Upper lobe of left lung (tissue), 6 donors: ENCODE measurements at regions not wholly inside any gene's neighbourhood (a gene's known extent, or its start where the extent isn't known, plus 50 kb on each side); places are given as distances from the start of the nearest gene placed in this dataset.

Source experiments
- ATAC-seq, 2 donors: fragments of 200-7000 bp; cut with Tn5 transposase; one replicate each; pipeline ENCODE4 v1.9.1; 2022; ENCODE audit warnings: mild to moderate bottlenecking in 2 of 2, moderate library complexity in 2 of 2; ENCODE audit not compliant: low FRiP score in 2 of 2
- DNase-seq, 2 donors: peaks; one replicate each; pipeline ENCODE4 v3.0.0-alpha.2; 2019 to 2020
- H3K27ac ChIP-seq, 4 donors: fragments of 200-600 bp; sonication (generic); one replicate each; pipeline ENCODE4 v1.5.1; 2016 to 2019
- H3K27me3 ChIP-seq, 4 donors: fragments of 200-600 bp; sonication (generic); one replicate each; pipeline ENCODE4 v1.5.1; 2017 to 2019
- H3K36me3 ChIP-seq, 4 donors: fragments of 200-600 bp; sonication (generic); one replicate each; pipeline ENCODE4 v1.5.1; 2016 to 2019
- H3K4me1 ChIP-seq, 4 donors: fragments of 200-600 bp; sonication (generic); one replicate each; pipeline ENCODE4 v1.5.1; 2018 to 2019
- H3K4me3 ChIP-seq, 4 donors: fragments of 200-600 bp; sonication (generic); one replicate each; pipeline ENCODE4 v1.5.1; 2017 to 2019; ENCODE audit warnings: mild to moderate bottlenecking in 2 of 4, moderate library complexity in 1 of 4
- H3K9me3 ChIP-seq, 4 donors: fragments of 200-600 bp; sonication (generic); one replicate each; pipeline ENCODE4 v1.5.1; 2018 to 2019
- CTCF ChIP-seq, 6 experiments: fragments of 450-650 bp in 4 of 6; fragments of 200-600 bp in 2 of 6; sonication (generic) in 2 of 6; IDR thresholded peaks; one replicate each; pipeline ENCODE4 v1.5.1; 2016 to 2019; ENCODE audit warnings: antibody characterized with exemption in 6 of 6
- EP300 ChIP-seq, 4 donors: sonication (generic); formaldehyde crosslinking; IDR thresholded peaks; one replicate each; pipeline ENCODE4 v1.5.1; 2017; ENCODE audit warnings: antibody characterized with exemption in 4 of 4, control low read depth in 2 of 4
- POLR2A ChIP-seq, 4 donors: fragments of 450-650 bp; IDR thresholded peaks; one replicate each; pipeline ENCODE4 v1.5.1; 2016 to 2017; ENCODE audit warnings: antibody characterized with exemption in 4 of 4, mild to moderate bottlenecking in 2 of 4
- POLR2AphosphoS5 ChIP-seq, 2 donors: sonication (generic); formaldehyde crosslinking; IDR thresholded peaks; one replicate each; pipeline ENCODE4 v1.5.1; 2017; ENCODE audit warnings: antibody characterized with exemption in 2 of 2
- WGBS, 2 donors: methylation state at CpG; one replicate each; pipeline ENCODE4 v1.1.5; 2017 to 2018; 5-methylcytosine and 5-hydroxymethylcytosine counted together
- donor health status: DM: no; HTN: no; CAD: no; lungs with moderate emphysema.
- donor health status: DM: no; HTN: yes; CAD: no; lungs with severe emphysema.

DNA sequence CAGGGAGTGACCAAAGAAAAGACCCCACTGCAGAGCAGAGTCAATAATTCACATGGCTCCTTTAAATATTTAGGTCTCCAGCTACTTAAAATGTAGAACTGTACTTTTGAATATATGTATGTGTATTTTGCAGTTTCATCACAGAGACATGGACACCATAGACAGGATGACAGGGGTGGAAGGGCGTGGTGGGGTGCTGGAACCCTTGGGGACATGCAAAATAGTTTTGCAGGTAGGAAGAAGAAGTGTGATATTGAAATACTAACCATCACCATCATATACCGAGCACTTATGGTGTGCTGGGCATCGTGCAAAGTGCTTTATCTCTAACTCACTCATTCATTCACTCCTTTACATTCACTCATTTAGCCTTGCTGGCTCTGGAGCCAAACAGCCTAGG lies 72.5 kb upstream of the IGSF21 start:
- ATAC-seq (no peak), DNase-seq (no peak)
- WGBS, 2 donors: 64 to 78% methylated on average over 3 of the region's 3 CpGs
- H3K27ac ChIP-seq: no peak overlapping the region
- no peaks in the 10 kb centered on the region for H3K36me3 ChIP-seq
- no peaks in the 10 kb centered on the region for H3K27me3 ChIP-seq
- H3K9me3 ChIP-seq: no peaks in the 10 kb centered on the region
- TF ChIP-seq EP300 (IDR thresholded peaks at IDR 0.05) (no peak), CTCF (IDR thresholded peaks at IDR 0.05) (no peak), POLR2A (IDR thresholded peaks at IDR 0.05) (no peak), POLR2AphosphoS5 (IDR thresholded peaks at IDR 0.05) (no peak)
- no peaks in the 10 kb centered on the region for H3K4me1 ChIP-seq
- H3K4me3 ChIP-seq: no peak overlapping the region

GRCh38 chr1:18037651-18038050 lies 69.9 kb upstream of the IGSF21 start:
- no peak for ATAC-seq
- WGBS, 2 donors: 64 to 68% methylated on average over 1 of the region's 1 CpG
- TF ChIP-seq POLR2A (IDR thresholded peaks at IDR 0.05): no peak
- no peak for TF ChIP-seq EP300 (IDR thresholded peaks at IDR 0.05)
- no peak for TF ChIP-seq POLR2AphosphoS5 (IDR thresholded peaks at IDR 0.05)
- TF ChIP-seq CTCF (IDR thresholded peaks at IDR 0.05): no peak
- Histone ChIP-seq H3K27me3 (no peaks in the 10 kb centered on the region), H3K4me3 (no peak overlapping the region), H3K27ac (no peak overlapping the region), H3K4me1 (no peaks in the 10 kb centered on the region), H3K36me3 (no peaks in the 10 kb centered on the region), H3K9me3 (no peaks in the 10 kb centered on the region)
- no peak for DNase-seq

DNA sequence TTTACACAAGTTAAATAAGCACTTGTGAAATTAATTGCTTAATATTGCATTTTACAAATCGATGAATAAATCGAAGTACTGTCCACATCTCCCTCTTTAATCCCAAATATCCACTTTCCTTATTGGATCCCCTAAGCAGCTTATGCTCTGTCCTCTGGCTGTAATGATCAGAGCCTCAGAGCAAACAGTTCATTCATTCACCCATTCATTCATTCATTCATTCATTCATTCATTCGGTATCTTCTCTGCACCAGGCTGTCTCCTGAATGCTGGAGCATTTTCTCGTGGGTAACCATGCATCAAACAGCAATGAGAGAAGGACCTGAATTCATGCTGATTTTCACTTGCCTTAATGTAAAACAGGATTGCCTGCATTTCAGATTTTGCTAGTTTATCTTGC lies 69.5 kb upstream of the IGSF21 start:
- Histone ChIP-seq H3K4me3 (no peak overlapping the region), H3K36me3 (no peaks in the 10 kb centered on the region), H3K9me3 (no peaks in the 10 kb centered on the region), H3K27me3 (no peaks in the 10 kb centered on the region), H3K4me1 (no peaks in the 10 kb centered on the region), H3K27ac (no peak overlapping the region)
- TF ChIP-seq EP300 (IDR thresholded peaks at IDR 0.05) (no peak), CTCF (IDR thresholded peaks at IDR 0.05) (no peak), POLR2AphosphoS5 (IDR thresholded peaks at IDR 0.05) (no peak), POLR2A (IDR thresholded peaks at IDR 0.05) (no peak)
- WGBS, 2 donors: 68 to 74% methylated on average over 4 of the region's 4 CpGs
- ATAC-seq (no peak), DNase-seq (no peak)

DNA sequence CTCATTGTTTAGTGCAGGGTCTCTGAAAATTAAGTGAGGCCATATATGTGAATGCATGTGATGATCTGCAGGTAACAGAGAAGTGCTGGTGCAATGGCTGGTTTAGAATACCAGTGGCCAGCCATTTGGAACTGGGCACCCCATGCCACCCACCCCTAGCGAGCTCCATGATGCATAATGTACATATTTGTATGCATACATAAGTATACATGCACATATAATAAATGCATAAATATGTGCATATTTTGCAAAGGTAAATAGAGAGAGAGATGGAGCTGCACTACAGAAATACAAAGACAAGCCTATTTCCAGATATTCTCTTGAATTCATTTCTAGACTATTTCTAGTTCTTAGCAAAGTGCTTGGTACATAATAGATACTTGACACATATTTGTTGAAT lies 68.5 kb upstream of the IGSF21 start:
- Histone ChIP-seq H3K27ac (no peak overlapping the region), H3K9me3 (no peaks in the 10 kb centered on the region), H3K27me3 (no peaks in the 10 kb centered on the region), H3K4me3 (no peak overlapping the region), H3K36me3 (no peaks in the 10 kb centered on the region), H3K4me1 (no peaks in the 10 kb centered on the region)
- WGBS, 2 donors: 76 to 88% methylated on average over 1 of the region's 1 CpG
- DNase-seq (no peak), ATAC-seq (no peak)
- TF ChIP-seq CTCF (IDR thresholded peaks at IDR 0.05) (no peak), EP300 (IDR thresholded peaks at IDR 0.05) (no peak), POLR2A (IDR thresholded peaks at IDR 0.05) (no peak), POLR2AphosphoS5 (IDR thresholded peaks at IDR 0.05) (no peak)

- no peak overlapping the region for H3K4me3 ChIP-seq
- 35 to 54% methylated on average over 5 to 6 of the region's 6 CpGs for WGBS, 2 donors
- H3K36me3 ChIP-seq: no peaks in the 10 kb centered on the region
- DNase-seq: no peak
- no peak for TF ChIP-seq CTCF (IDR thresholded peaks at IDR 0.05)
- peak in 2 of 4 donors; percentile 15 to 89 for TF ChIP-seq EP300 (IDR thresholded peaks at IDR 0.05)
- no peak for TF ChIP-seq POLR2AphosphoS5 (IDR thresholded peaks at IDR 0.05)
- TF ChIP-seq POLR2A (IDR thresholded peaks at IDR 0.05): no peak
- no peaks in the 10 kb centered on the region for H3K9me3 ChIP-seq
- H3K4me1 ChIP-seq: no peaks in the 10 kb centered on the region
- H3K27ac ChIP-seq: no peak overlapping the region
- peak; percentile 20 to 81 for ATAC-seq
- H3K27me3 ChIP-seq: no peaks in the 10 kb centered on the region
Observed at GRCh38 chr1:18041102-18041501, 66.5 kb upstream of the IGSF21 start.
